Stimulated activated naive B cell treated with anti-CD40 and anti-IgM and Interleukin-4, amounts not matched to agents 10 μg/mL and 1 μg/mL and 100 μg/mL, for 72 hours (primary cell): ENCODE measurements at regions not wholly inside any gene's neighbourhood (a gene's known extent, or its start where the extent isn't known, plus 50 kb on each side); places are given as distances from the start of the nearest gene placed in this dataset.
"Not testable (repeated sequence)": the region's sequence is repeated elsewhere in the genome, so short reads cannot be mapped to it uniquely, and the experiment has no call there.

ENCODE experiments used
- ATAC-seq, 2 donors: fragments of 150-1000 bp; cut with Tn5 transposase; replicated peaks; 2 replicates each; pipeline ENCODE4 v1.10.0; 2021; ENCODE audit warnings: moderate library complexity in 1 of 2
- DNase-seq: peaks from one replicate; pipeline ENCODE4 v3.0.0; 2021
- H3K27ac Mint-ChIP-seq: one replicate; pipeline ENCODE4 v1.8.0; 2022; ENCODE audit warnings: mild to moderate bottlenecking, mixed read lengths
- H3K27me3 Mint-ChIP-seq, 2 donors: one replicate each; pipeline ENCODE4 v1.8.0; 2022; ENCODE audit warnings: mixed read lengths in 2 of 2
- H3K36me3 Mint-ChIP-seq, 2 donors: one replicate each; pipeline ENCODE4 v1.8.0; 2022; ENCODE audit warnings: mixed read lengths in 2 of 2, mild to moderate bottlenecking in 1 of 2
- H3K4me1 Mint-ChIP-seq, 2 donors: one replicate each; pipeline ENCODE4 v1.8.0; 2022; ENCODE audit warnings: mixed read lengths in 2 of 2, mild to moderate bottlenecking in 1 of 2
- H3K4me3 Mint-ChIP-seq, 2 donors: one replicate each; pipeline ENCODE4 v1.8.0; 2022; ENCODE audit warnings: mild to moderate bottlenecking in 2 of 2, mixed read lengths in 2 of 2, moderate library complexity in 1 of 2
- H3K9me3 Mint-ChIP-seq, 2 donors: one replicate each; pipeline ENCODE4 v1.8.0; 2022; ENCODE audit warnings: mixed read lengths in 2 of 2, mild to moderate bottlenecking in 1 of 2

DNA sequence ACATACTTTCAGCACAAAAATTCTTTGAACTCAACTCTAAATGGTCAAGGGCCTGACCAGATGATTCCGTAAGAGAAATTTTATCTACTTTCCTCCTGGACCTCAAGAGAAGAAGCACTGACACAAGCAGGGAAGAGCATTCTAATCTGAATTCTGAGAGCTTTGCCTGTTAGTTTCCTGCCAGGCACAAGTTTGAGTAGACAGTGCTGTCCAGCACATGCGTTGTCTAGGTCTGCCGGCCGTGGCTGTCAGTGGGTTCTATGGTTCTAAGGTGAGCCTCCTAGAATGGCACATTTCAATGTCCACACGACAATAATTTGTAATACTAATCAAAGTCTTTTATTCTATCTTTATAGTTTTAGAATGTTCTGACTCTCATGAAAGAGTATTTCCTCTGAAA lies 91.9 kb downstream of the RFPL4B start:
- H3K4me3 Mint-ChIP-seq, result no peak overlapping the region

GRCh38 chr6:112439432-112439831 lies 92.3 kb downstream of the RFPL4B start:
- ATAC-seq (no peak), DNase-seq (no peak)
- no peaks in the 10 kb centered on the region for H3K27me3 Mint-ChIP-seq
- H3K4me1 Mint-ChIP-seq, result no peaks in the 10 kb centered on the region
- no peak overlapping the region for H3K4me3 Mint-ChIP-seq
- no peak overlapping the region for H3K27ac Mint-ChIP-seq
- no peaks in the 10 kb centered on the region for H3K9me3 Mint-ChIP-seq
- no peaks in the 10 kb centered on the region for H3K36me3 Mint-ChIP-seq

More for the DNA sequence above, 91.9 kb downstream of the RFPL4B start:
- H3K27ac Mint-ChIP-seq, result no peak overlapping the region
- H3K4me1 Mint-ChIP-seq, result no peaks in the 10 kb centered on the region
- no peaks in the 10 kb centered on the region for H3K9me3 Mint-ChIP-seq
- no peaks in the 10 kb centered on the region for H3K36me3 Mint-ChIP-seq
- ATAC-seq, result no peak
- H3K27me3 Mint-ChIP-seq, result no peaks in the 10 kb centered on the region
- DNase-seq, result no peak

DNA sequence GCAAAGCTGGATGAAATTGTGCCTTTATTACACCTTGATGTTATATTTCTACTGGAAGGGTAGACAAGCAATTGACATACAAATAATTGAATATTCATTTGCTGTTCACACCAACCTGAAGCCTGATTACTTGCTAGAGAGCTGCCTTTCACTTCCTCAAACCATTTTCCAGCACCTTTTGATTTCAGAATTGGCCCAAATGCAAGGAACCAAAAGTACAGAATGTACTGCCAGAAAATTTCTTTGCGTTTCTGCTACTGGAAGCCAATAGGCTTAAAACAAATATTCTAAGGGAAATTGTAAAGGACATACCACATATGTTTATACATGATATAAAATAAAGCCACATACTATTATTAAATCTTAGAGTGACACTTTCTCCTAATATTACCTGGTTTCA lies 94.5 kb downstream of the RFPL4B start:
- no peak for ATAC-seq
- Mint-ChIP-seq H3K27ac (no peak overlapping the region), H3K9me3 (no peaks in the 10 kb centered on the region), H3K4me1 (no peaks in the 10 kb centered on the region), H3K36me3 (no peaks in the 10 kb centered on the region), H3K4me3 (no peak overlapping the region), H3K27me3 (no peaks in the 10 kb centered on the region)
- DNase-seq, result no peak

- H3K4me3 Mint-ChIP-seq, result no peak overlapping the region
- no peaks in the 10 kb centered on the region for H3K9me3 Mint-ChIP-seq
- ATAC-seq (no peak), DNase-seq (no peak)
- no peaks in the 10 kb centered on the region for H3K36me3 Mint-ChIP-seq
- no peak overlapping the region for H3K27ac Mint-ChIP-seq
- H3K4me1 Mint-ChIP-seq, result no peaks in the 10 kb centered on the region
- H3K27me3 Mint-ChIP-seq, result no peaks in the 10 kb centered on the region
These were observed 96.3 kb downstream of the RFPL4B start for GRCh38 chr6:112443179-112444065.

DNA sequence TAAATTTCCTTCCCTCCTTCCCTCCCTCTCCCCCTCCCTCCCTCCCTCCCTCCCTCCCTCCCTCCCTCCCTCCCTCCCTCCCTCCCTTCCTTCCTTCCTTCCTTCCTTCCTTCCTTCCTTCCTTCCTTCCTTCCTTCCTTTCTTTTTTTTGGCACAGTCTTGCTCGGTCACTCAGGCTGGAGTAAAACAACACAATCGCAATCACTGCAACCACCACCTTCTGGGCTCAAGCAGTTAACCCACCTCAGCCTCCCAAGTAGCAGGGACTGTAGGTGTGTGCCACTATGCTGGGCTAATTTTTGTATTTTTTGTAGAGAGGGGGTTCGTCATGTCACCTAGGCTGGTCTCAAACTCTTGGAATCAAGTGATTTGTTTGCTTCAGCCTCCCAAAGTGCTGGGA lies 101.7 kb downstream of the RFPL4B start:
- not testable (repeated sequence) for H3K36me3 Mint-ChIP-seq, H3K27ac Mint-ChIP-seq, H3K4me1 Mint-ChIP-seq, H3K4me3 Mint-ChIP-seq, DNase-seq, ATAC-seq, H3K27me3 Mint-ChIP-seq
- H3K9me3 Mint-ChIP-seq, result peaks cover 9 to 13% of the 10 kb centered on the region in 2 donors

DNA sequence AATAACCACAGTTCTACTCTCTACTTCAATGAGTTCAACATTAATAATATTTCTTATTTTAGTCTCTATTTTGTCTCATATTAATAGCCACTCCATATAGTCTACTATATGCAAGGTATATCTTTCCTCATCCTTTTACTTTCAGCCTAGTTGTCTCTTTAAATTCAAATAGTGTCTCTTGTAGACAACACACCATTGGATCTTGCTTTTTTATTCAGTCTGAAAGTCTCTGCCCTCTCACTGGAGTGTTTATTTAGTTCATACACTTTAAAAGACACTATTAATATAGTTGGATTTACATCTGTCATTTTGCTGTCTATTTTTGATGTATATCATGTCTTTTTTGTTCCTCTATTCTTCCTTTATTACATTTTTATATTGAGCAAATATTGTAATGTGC lies 103.5 kb downstream of the RFPL4B start:
- H3K9me3 Mint-ChIP-seq, result peaks cover 9 to 13% of the 10 kb centered on the region in 2 donors
- H3K4me1 Mint-ChIP-seq, result no peaks in the 10 kb centered on the region
- H3K27ac Mint-ChIP-seq, result no peak overlapping the region
- ATAC-seq (no peak), DNase-seq (no peak)
- H3K36me3 Mint-ChIP-seq, result no peaks in the 10 kb centered on the region
- H3K4me3 Mint-ChIP-seq, result no peak overlapping the region
- no peaks in the 10 kb centered on the region for H3K27me3 Mint-ChIP-seq

DNA sequence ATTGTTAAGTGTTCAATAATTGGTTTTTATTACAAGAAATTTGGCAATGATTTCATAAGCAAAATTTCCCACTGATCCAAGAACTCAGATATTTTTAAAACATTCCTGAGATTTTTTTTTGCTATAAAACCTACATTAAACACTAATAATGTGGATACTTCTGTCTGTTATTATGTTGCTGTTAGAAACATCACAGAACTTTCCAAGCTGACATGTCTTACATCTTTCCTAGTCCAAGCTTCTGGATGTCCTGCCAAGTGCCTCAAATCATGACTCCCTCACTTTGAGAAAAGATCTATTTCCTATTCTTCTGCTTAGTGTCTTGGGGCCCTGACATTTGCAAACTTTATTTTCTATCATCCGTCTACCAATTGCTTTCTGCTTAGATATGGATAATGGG lies 110.8 kb downstream of the RFPL4B start:
- H3K4me1 Mint-ChIP-seq, result no peaks in the 10 kb centered on the region
- ATAC-seq, result no peak
- H3K9me3 Mint-ChIP-seq, result no peaks in the 10 kb centered on the region
- H3K36me3 Mint-ChIP-seq, result no peaks in the 10 kb centered on the region
- no peak overlapping the region for H3K4me3 Mint-ChIP-seq
- peaks cover 0 to 5% of the 10 kb centered on the region in 2 donors for H3K27me3 Mint-ChIP-seq
- no peak overlapping the region for H3K27ac Mint-ChIP-seq
- no peak for DNase-seq

DNA sequence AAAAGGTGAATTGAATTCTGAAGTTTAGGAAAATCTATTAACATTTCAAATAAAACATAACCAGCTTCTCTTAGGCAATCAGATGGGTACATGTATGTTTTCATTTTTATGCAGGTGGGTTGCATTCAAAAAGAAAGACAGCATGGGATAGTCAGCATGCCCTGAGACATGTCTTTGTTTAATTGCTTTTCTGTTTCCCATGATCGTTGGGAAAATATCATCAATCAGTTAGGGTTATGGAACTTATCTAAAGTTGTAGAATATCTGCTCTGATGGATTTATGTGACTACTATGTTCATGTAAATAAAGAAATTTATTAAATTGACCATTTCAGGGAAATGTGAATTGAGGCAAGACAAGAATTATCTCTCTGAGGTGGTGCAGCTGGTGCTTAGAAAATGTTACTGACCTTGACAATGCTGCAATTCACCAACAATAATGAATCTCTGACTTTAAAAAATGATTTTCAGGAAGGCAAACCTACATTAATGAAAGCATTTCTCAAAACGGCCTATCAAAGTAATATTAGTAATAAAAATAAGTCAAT lies 112.7 kb downstream of the RFPL4B start:
- H3K9me3 Mint-ChIP-seq, result no peaks in the 10 kb centered on the region
- peaks cover 0 to 5% of the 10 kb centered on the region in 2 donors for H3K27me3 Mint-ChIP-seq
- H3K36me3 Mint-ChIP-seq, result no peaks in the 10 kb centered on the region
- no peak overlapping the region for H3K4me3 Mint-ChIP-seq
- DNase-seq, result no peak
- H3K27ac Mint-ChIP-seq, result no peak overlapping the region
- no peak for ATAC-seq
- H3K4me1 Mint-ChIP-seq, result no peaks in the 10 kb centered on the region

- Mint-ChIP-seq H3K9me3 (peaks cover 0 to 2% of the 10 kb centered on the region in 2 donors), H3K4me3 (no peak overlapping the region)
These were observed 118.0 kb downstream of the RFPL4B start for GRCh38 chr6:112464901-112465665.

GRCh38 chr6:112466373-112467151 lies 119.4 kb downstream of the RFPL4B start:
- H3K36me3 Mint-ChIP-seq, result no peaks in the 10 kb centered on the region
- no peak overlapping the region for H3K27ac Mint-ChIP-seq
- DNase-seq (no peak), ATAC-seq (peak; percentile 93 to 94)
- H3K4me1 Mint-ChIP-seq, result peaks cover 0 to 9% of the 10 kb centered on the region in 2 donors
- no peak overlapping the region for H3K4me3 Mint-ChIP-seq
- H3K9me3 Mint-ChIP-seq, result peaks cover 0 to 2% of the 10 kb centered on the region in 2 donors
- H3K27me3 Mint-ChIP-seq, result no peaks in the 10 kb centered on the region

More at GRCh38 chr6:112464901-112465665, 118.0 kb downstream of the RFPL4B start:
- Mint-ChIP-seq H3K27ac (no peak overlapping the region), H3K4me1 (peaks cover 0 to 9% of the 10 kb centered on the region in 2 donors), H3K27me3 (no peaks in the 10 kb centered on the region), H3K36me3 (no peaks in the 10 kb centered on the region)
- DNase-seq (no peak), ATAC-seq (no peak)

DNA sequence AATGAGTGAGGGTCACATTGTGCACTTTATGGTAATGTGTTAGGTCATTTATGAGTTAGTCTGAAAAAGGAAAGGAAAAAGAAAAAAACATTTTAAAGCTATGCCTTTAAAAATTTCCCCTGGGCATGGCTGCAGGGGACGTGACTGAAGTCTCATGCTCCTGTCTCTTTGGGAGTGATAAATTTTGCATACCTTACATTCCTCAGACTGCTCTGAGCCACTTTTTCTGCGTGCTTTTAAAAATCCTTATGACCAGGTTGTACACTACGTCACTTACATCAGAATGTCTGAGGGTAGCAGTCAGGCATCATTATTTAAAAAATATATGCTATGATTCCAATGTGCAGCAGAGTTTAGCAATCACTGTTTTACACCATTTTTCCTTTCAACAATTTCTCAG lies 121.2 kb downstream of the RFPL4B start:
- Mint-ChIP-seq H3K4me3 (no peak overlapping the region), H3K9me3 (peaks cover 0 to 2% of the 10 kb centered on the region in 2 donors), H3K4me1 (peaks cover 0 to 9% of the 10 kb centered on the region in 2 donors), H3K27ac (no peak overlapping the region), H3K27me3 (no peaks in the 10 kb centered on the region), H3K36me3 (no peaks in the 10 kb centered on the region)
- ATAC-seq (no peak), DNase-seq (no peak)

- ATAC-seq, result no peak
- Mint-ChIP-seq H3K36me3 (no peaks in the 10 kb centered on the region), H3K4me3 (no peak overlapping the region)
These were observed 122.2 kb downstream of the RFPL4B start for GRCh38 chr6:112469306-112469705.

DNA sequence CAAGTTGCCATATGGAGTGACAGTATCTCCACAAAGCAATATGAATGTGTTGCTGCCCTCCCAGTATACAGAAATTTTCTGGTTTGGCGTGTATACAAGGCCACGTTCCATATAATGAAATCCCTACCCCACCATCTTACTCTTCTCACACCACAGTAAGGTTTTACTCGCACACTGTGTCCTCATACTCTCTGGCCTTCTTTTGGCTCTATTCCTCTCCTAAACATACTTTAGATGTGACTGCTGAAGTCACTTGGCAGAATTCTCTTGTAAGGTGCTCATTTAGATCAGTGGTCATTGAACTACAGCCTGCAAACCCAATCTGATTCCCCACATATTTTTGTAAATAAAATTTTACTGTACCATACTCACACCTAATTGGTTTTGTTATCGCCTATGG lies 123.2 kb downstream of the RFPL4B start:
- no peak for DNase-seq
- no peak for ATAC-seq
- Mint-ChIP-seq H3K27me3 (no peaks in the 10 kb centered on the region), H3K36me3 (no peaks in the 10 kb centered on the region), H3K4me1 (peaks cover 0 to 9% of the 10 kb centered on the region in 2 donors), H3K27ac (no peak overlapping the region), H3K9me3 (peaks cover 0 to 2% of the 10 kb centered on the region in 2 donors), H3K4me3 (no peak overlapping the region)

More at GRCh38 chr6:112469306-112469705, 122.2 kb downstream of the RFPL4B start:
- no peaks in the 10 kb centered on the region for H3K27me3 Mint-ChIP-seq
- DNase-seq, result no peak
- peaks cover 0 to 9% of the 10 kb centered on the region in 2 donors for H3K4me1 Mint-ChIP-seq
- peaks cover 0 to 2% of the 10 kb centered on the region in 2 donors for H3K9me3 Mint-ChIP-seq
- no peak overlapping the region for H3K27ac Mint-ChIP-seq

GRCh38 chr6:112470950-112471349 lies 123.8 kb downstream of the RFPL4B start:
- no peak for DNase-seq
- Mint-ChIP-seq H3K36me3 (no peaks in the 10 kb centered on the region), H3K27ac (no peak overlapping the region), H3K4me1 (peaks cover 0 to 9% of the 10 kb centered on the region in 2 donors), H3K27me3 (no peaks in the 10 kb centered on the region), H3K9me3 (no peaks in the 10 kb centered on the region), H3K4me3 (no peak overlapping the region)
- ATAC-seq, result no peak
